GM19372 (cell line): ENCODE measurements at regions not wholly inside any gene's neighbourhood (a gene's known extent, or its start where the extent isn't known, plus 50 kb on each side); places are given as distances from the start of the nearest gene placed in this dataset.
"Not testable (repeated sequence)": the region's sequence is repeated elsewhere in the genome, so short reads cannot be mapped to it uniquely, and the experiment has no call there.

Experiments used
- ATAC-seq: cut with Tn5 transposase; IDR thresholded peaks from one replicate; pipeline ENCODE4 v1.9.1; 2021; ENCODE audit warnings: mild to moderate bottlenecking, low read depth, moderate library complexity; ENCODE audit not compliant: unreplicated experiment

- ATAC-seq: not testable (repeated sequence)
Observed at GRCh38 chr3:82542556-82542955, 781.1 kb upstream of the GBE1 start.

GRCh38 chr3:82521657-82522056 is 760.2 kb upstream of the GBE1 start:
- no peak for ATAC-seq

- ATAC-seq: no peak
Observed at GRCh38 chr3:82520846-82521245, 759.4 kb upstream of the GBE1 start.

GRCh38 chr3:82509951-82510603 is 748.6 kb upstream of the GBE1 start:
- ATAC-seq: no peak

- no peak for ATAC-seq
Observed at GRCh38 chr3:82509106-82509842, 747.8 kb upstream of the GBE1 start.

- no peak for ATAC-seq
Observed at GRCh38 chr3:82506204-82506603, 744.8 kb upstream of the GBE1 start.

GRCh38 chr3:82505079-82505756 is 743.8 kb upstream of the GBE1 start:
- ATAC-seq: no peak

- no peak for ATAC-seq
Observed at GRCh38 chr3:82498186-82498585, 736.7 kb upstream of the GBE1 start.

- ATAC-seq: no peak
Observed at GRCh38 chr3:82496890-82497560, 735.6 kb upstream of the GBE1 start.

GRCh38 chr3:82495655-82496054 is 734.2 kb upstream of the GBE1 start:
- no peak for ATAC-seq

- ATAC-seq: no peak
Observed at GRCh38 chr3:82494977-82495489, 733.6 kb upstream of the GBE1 start.

GRCh38 chr3:82493858-82494257 is 732.4 kb upstream of the GBE1 start:
- no peak for ATAC-seq

GRCh38 chr3:82475306-82475705 is 713.9 kb upstream of the GBE1 start:
- no peak for ATAC-seq

GRCh38 chr3:82474711-82475110 is 713.3 kb upstream of the GBE1 start:
- no peak for ATAC-seq

GRCh38 chr3:82473864-82474541 is 712.6 kb upstream of the GBE1 start:
- no peak for ATAC-seq

GRCh38 chr3:82467051-82467450 is 705.6 kb upstream of the GBE1 start:
- no peak for ATAC-seq

GRCh38 chr3:82462977-82463376 is 701.5 kb upstream of the GBE1 start:
- no peak for ATAC-seq

- no peak for ATAC-seq
Observed at GRCh38 chr3:82461049-82461889, 699.8 kb upstream of the GBE1 start.

GRCh38 chr3:82448320-82448719 is 686.9 kb upstream of the GBE1 start:
- ATAC-seq: no peak
